AG04449 (cell line): ENCODE measurements at regions not wholly inside any gene's neighbourhood (a gene's known extent, or its start where the extent isn't known, plus 50 kb on each side); places are given as distances from the start of the nearest gene placed in this dataset.

ENCODE experiments used
- CTCF ChIA-PET: fragments of 350-600 bp; formaldehyde crosslinking; extraction: SDS; loops from one replicate; lab custom pipeline; 2021; ENCODE audit warnings: antibody characterized with exemption; lab: Yijun Ruan, JAX
- POLR2A ChIA-PET: fragments of 400-600, 350-600 bp; formaldehyde crosslinking; extraction: SDS; loops from one replicate; lab custom pipeline; 2020; ENCODE audit warnings: antibody characterized with exemption, inconsistent platforms; lab: Yijun Ruan, JAX
- DNase-seq: peaks from one replicate; pipeline ENCODE4 v3.0.0-alpha.2; 2010; ENCODE audit warnings: low read depth, low spot score
- H3K4me3 ChIP-seq: 2 replicates; pipeline ENCODE4 v1.5.1; 2011; ENCODE audit warnings: low read depth, mild to moderate bottlenecking, control low read depth, low read length
- CTCF ChIP-seq: IDR thresholded peaks from one replicate; pipeline ENCODE4 v1.5.1; 2011; ENCODE audit warnings: mild to moderate bottlenecking, moderate library complexity, low read length, control low read depth, inconsistent platforms; ENCODE audit not compliant: insufficient read depth; ENCODE audit errors: missing control alignments

- H3K4me3 ChIP-seq: no peak overlapping the region
- POLR2A ChIA-PET: no interaction called here
- CTCF ChIA-PET: no interaction called here
- no peak for TF ChIP-seq CTCF
- no peak for DNase-seq
Observed at GRCh38 chr15:38928431-38928830, 363.8 kb upstream of the RASGRP1 start.

- DNase-seq: no peak
- no peak for TF ChIP-seq CTCF
- H3K4me3 ChIP-seq: no peak overlapping the region
- ChIA-PET POLR2A (no interaction called here), CTCF (interaction anchor here (0.8 to 1.6 kb wide), 2 partner anchors 111 to 457 kb away, joined by 3 read pairs; no protein-coding TSS in a partner anchor)
Observed at GRCh38 chr15:38930851-38931572, 366.4 kb upstream of the RASGRP1 start.

- ChIA-PET CTCF (interaction anchor here (1.5 kb wide), 1 partner anchor 20 kb away, joined by 3 read pairs; no protein-coding TSS in a partner anchor), POLR2A (no interaction called here)
- DNase-seq: no peak
- no peak for TF ChIP-seq CTCF
- no peak overlapping the region for H3K4me3 ChIP-seq
Observed at GRCh38 chr15:38941399-38941953, 376.9 kb upstream of the RASGRP1 start.

- CTCF ChIA-PET: interaction anchor here (0.6 kb wide), 1 partner anchor 9 kb away, joined by 4 read pairs; no protein-coding TSS in a partner anchor
- no peak overlapping the region for H3K4me3 ChIP-seq
- POLR2A ChIA-PET: no interaction called here
- no peak for TF ChIP-seq CTCF
- no peak for DNase-seq
Observed at GRCh38 chr15:38944536-38944935, 379.9 kb upstream of the RASGRP1 start.

GRCh38 chr15:38945551-38946298 is 381.1 kb upstream of the RASGRP1 start:
- ChIA-PET CTCF (no interaction called here), POLR2A (interaction anchor here (0.6 kb wide), 1 partner anchor 816 kb away, joined by 3 read pairs; no protein-coding TSS in a partner anchor)
- no peak for TF ChIP-seq CTCF
- DNase-seq: no peak
- no peak overlapping the region for H3K4me3 ChIP-seq

GRCh38 chr15:38954090-38954489 is 389.5 kb upstream of the RASGRP1 start:
- CTCF ChIA-PET: no interaction called here

More at GRCh38 chr15:38954090-38954489, 389.5 kb upstream of the RASGRP1 start:
- TF ChIP-seq CTCF: no peak
- H3K4me3 ChIP-seq: no peak overlapping the region
- no peak for DNase-seq
- POLR2A ChIA-PET: no interaction called here
